NT2/D1 (cell line): ENCODE measurements at regions not wholly inside any gene's neighbourhood (a gene's known extent, or its start where the extent isn't known, plus 50 kb on each side); places are given as distances from the start of the nearest gene placed in this dataset.
"Not testable (repeated sequence)": the region's sequence is repeated elsewhere in the genome, so short reads cannot be mapped to it uniquely, and the experiment has no call there.

Experiments
- DNase-seq: peaks from one replicate; pipeline ENCODE4 v3.0.0-alpha.2; 2011; ENCODE audit warnings: low read depth, low spot score
- H3K27me3 ChIP-seq: 2 replicates; pipeline ENCODE4 v1.6.0; 2011; ENCODE audit warnings: mild to moderate bottlenecking; ENCODE audit not compliant: insufficient read length, insufficient read depth
- H3K36me3 ChIP-seq: 2 replicates; pipeline ENCODE4 v1.6.1; 2011; ENCODE audit warnings: mild to moderate bottlenecking, low read length, mixed read lengths; ENCODE audit not compliant: insufficient read depth, insufficient read length
- H3K4me1 ChIP-seq: 2 replicates; pipeline ENCODE4 v1.5.1; 2011; ENCODE audit not compliant: insufficient read depth, insufficient read length
- H3K4me3 ChIP-seq: 2 replicates; pipeline ENCODE4 v1.5.1; 2011; ENCODE audit warnings: low read depth; ENCODE audit not compliant: insufficient read length
- H3K9ac ChIP-seq: 2 replicates; pipeline ENCODE4 v1.6.0; 2011; ENCODE audit warnings: low read depth; ENCODE audit not compliant: insufficient read length
- H3K9me3 ChIP-seq: 2 replicates; pipeline ENCODE4 v1.5.1; 2011; ENCODE audit warnings: mild to moderate bottlenecking, low read length; ENCODE audit not compliant: insufficient read depth
- SUZ12 ChIP-seq: IDR thresholded peaks from 2 replicates; pipeline ENCODE4 v1.6.1; 2011; ENCODE audit not compliant: insufficient read length, insufficient read depth; ENCODE audit errors: extremely low read depth
- YY1 ChIP-seq: IDR thresholded peaks from 2 replicates; pipeline ENCODE4 v1.6.1; 2011; ENCODE audit not compliant: insufficient read length, insufficient read depth
- ZNF274 ChIP-seq: IDR thresholded peaks from 2 replicates; pipeline ENCODE4 v1.6.1; 2011; ENCODE audit warnings: mild to moderate bottlenecking, low read depth, low read length

DNA sequence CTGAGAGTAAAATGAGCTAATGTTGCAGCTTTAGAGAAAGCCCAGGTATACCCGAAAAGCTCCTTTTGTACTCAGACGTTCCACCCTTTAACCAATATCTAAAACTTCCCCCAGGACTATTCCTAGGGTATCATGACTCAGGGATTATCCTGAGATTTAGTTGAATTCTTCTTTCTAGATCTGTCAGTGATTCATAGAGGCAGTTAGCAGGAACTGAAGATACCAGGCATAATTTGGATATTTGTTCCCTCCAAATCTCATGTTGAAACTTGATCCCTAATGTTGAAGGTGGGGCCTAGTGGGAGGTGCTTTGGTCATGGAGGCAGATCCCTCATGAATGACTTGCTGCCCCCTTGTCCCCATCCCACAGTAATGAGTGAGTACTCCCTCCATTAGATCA lies 161.2 kb upstream of the LRP1B start:
- Histone ChIP-seq H3K9ac (no peak overlapping the region), H3K9me3 (no peaks in the 10 kb centered on the region), H3K4me3 (no peak overlapping the region), H3K4me1 (no peaks in the 10 kb centered on the region), H3K27me3 (no peaks in the 10 kb centered on the region), H3K36me3 (no peaks in the 10 kb centered on the region)
- no peak for DNase-seq
- TF ChIP-seq SUZ12 = no peak
- no peak for TF ChIP-seq YY1
- TF ChIP-seq ZNF274 = no peak

GRCh38 chr2:142290931-142291330 lies 160.1 kb upstream of the LRP1B start:
- Histone ChIP-seq H3K36me3 (no peaks in the 10 kb centered on the region), H3K4me3 (no peak overlapping the region), H3K9ac (no peak overlapping the region), H3K4me1 (no peaks in the 10 kb centered on the region), H3K9me3 (no peaks in the 10 kb centered on the region), H3K27me3 (no peaks in the 10 kb centered on the region)
- TF ChIP-seq YY1 = no peak
- TF ChIP-seq SUZ12 = no peak
- TF ChIP-seq ZNF274 = no peak
- DNase-seq = no peak

DNA sequence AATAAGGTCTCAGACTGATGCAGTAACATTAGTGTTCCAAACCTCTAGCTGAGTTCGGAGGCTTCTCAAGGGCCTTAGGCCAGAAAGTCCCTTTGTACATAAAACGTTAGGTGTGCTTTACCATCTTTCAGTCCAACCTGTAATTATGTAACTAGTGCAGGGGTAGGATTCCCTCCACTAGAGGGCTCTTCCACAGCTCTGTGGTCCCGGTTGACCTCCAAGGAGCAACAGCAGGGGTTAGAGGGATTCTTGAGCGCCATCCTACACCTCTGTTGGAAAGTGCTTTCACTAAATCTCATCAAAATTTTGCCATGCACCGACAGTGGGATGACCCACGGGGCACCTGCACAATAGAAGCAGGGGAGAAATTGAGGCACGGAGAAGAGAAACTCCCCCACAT lies 155.8 kb upstream of the LRP1B start:
- Histone ChIP-seq H3K4me1 (no peaks in the 10 kb centered on the region), H3K9me3 (no peaks in the 10 kb centered on the region), H3K9ac (no peak overlapping the region), H3K4me3 (no peak overlapping the region), H3K36me3 (no peaks in the 10 kb centered on the region), H3K27me3 (no peaks in the 10 kb centered on the region)
- no peak for TF ChIP-seq YY1
- no peak for TF ChIP-seq SUZ12
- no peak for TF ChIP-seq ZNF274
- peak; percentile 49 for DNase-seq

DNA sequence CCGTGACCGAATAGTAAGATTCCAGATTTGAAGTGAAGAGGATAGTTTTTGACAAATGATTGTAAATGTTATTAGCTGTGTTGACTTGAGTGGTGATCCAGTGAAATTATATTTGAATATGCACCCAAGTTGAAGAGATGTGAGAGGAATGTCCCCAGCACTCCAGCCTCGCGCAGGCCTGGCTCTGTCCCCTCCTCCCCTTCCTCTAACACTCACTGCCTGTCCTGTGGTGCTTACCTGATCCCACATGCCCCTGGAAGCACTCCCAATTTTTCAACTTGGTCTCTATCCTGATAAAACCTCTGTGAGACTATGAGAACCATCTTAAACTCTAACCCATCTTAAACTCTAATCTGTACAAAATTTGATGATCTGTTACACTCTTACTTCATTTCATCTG lies 154.7 kb upstream of the LRP1B start:
- H3K27me3 ChIP-seq = no peaks in the 10 kb centered on the region
- no peak overlapping the region for H3K9ac ChIP-seq
- no peaks in the 10 kb centered on the region for H3K9me3 ChIP-seq
- DNase-seq = no peak
- H3K4me3 ChIP-seq = no peak overlapping the region
- H3K36me3 ChIP-seq = no peaks in the 10 kb centered on the region
- no peak for TF ChIP-seq ZNF274
- TF ChIP-seq YY1 = no peak
- no peak for TF ChIP-seq SUZ12
- H3K4me1 ChIP-seq = no peaks in the 10 kb centered on the region

DNA sequence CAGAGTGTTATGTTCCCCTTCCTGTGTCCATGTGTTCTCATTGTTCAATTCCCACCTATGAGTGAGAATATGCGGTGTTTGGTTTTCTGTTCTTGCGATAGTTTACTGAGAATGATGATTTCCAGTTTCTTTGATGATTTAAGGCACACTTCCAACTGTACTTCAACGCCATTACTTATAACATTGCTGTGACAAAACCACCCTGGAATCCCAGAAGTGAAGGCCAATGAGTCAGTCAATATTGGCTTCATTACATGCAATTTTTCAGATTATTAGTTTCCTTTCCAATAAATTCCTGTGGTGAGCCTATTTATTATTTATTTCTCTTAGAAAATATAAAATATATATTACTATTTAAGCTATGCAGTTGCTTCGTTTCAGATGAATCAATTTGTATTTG lies 153.5 kb upstream of the LRP1B start:
- H3K27me3 ChIP-seq, H3K4me1 ChIP-seq, H3K9ac ChIP-seq, H3K9me3 ChIP-seq, H3K4me3 ChIP-seq, DNase-seq, H3K36me3 ChIP-seq: not testable (repeated sequence)

- no peaks in the 10 kb centered on the region for H3K27me3 ChIP-seq
- no peak for DNase-seq
- no peak overlapping the region for H3K4me3 ChIP-seq
- no peaks in the 10 kb centered on the region for H3K4me1 ChIP-seq
- H3K36me3 ChIP-seq = no peaks in the 10 kb centered on the region
- no peaks in the 10 kb centered on the region for H3K9me3 ChIP-seq
- no peak overlapping the region for H3K9ac ChIP-seq
- no peak for TF ChIP-seq YY1
- TF ChIP-seq SUZ12 = no peak
- TF ChIP-seq ZNF274 = no peak
Measured at GRCh38 chr2:142280831-142281230, 150.0 kb upstream of the LRP1B start.

- H3K4me3 ChIP-seq = no peak overlapping the region
- H3K9ac ChIP-seq = no peak overlapping the region
- TF ChIP-seq SUZ12 = no peak
- TF ChIP-seq YY1 = no peak
- TF ChIP-seq ZNF274 = no peak
- H3K36me3 ChIP-seq = no peaks in the 10 kb centered on the region
- DNase-seq = no peak
- no peaks in the 10 kb centered on the region for H3K27me3 ChIP-seq
- H3K4me1 ChIP-seq = no peaks in the 10 kb centered on the region
- no peaks in the 10 kb centered on the region for H3K9me3 ChIP-seq
Measured at GRCh38 chr2:142270990-142271389, 140.2 kb upstream of the LRP1B start.

DNA sequence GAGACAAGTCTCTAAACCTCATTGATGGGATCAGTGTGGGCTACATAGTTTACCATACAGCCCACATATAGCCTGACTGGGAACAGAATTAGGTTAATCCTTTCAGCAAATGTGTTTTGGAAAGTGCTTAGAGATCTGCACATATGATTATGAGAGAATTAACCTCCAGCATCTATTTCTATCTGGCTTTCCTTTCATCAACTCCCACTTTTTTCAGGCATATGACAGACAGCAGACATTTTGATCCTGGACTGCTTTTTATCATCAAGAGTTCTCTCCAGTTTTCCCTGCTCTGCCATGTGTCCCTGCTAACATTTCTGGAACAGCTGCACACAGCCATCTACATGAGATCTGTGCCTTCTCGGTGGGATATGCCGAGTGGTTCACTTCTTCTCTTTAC lies 139.5 kb upstream of the LRP1B start:
- H3K36me3 ChIP-seq = no peaks in the 10 kb centered on the region
- no peak overlapping the region for H3K4me3 ChIP-seq
- H3K9ac ChIP-seq = no peak overlapping the region
- DNase-seq = no peak
- no peaks in the 10 kb centered on the region for H3K9me3 ChIP-seq
- no peaks in the 10 kb centered on the region for H3K27me3 ChIP-seq
- TF ChIP-seq YY1 = no peak
- TF ChIP-seq SUZ12 = no peak
- TF ChIP-seq ZNF274 = no peak
- H3K4me1 ChIP-seq = no peaks in the 10 kb centered on the region
